Endothelial cell of umbilical vein (primary cell): ENCODE measurements at regions not wholly inside any gene's neighbourhood (a gene's known extent, or its start where the extent isn't known, plus 50 kb on each side); places are given as distances from the start of the nearest gene placed in this dataset.

Source experiments
- BruUV-seq: library from RNA; stranded (reverse); fragments of 400-500 nt; replicated peaks from 2 replicates; lab custom pipeline; 2021; lab: Mats Ljungman, UMichigan
- CTCF ChIA-PET: fragments of 300-600, 350-600 bp; sonication (Branson Sonifier 250); formaldehyde crosslinking; loops from one replicate; lab custom pipeline; 2021; ENCODE audit warnings: antibody characterized with exemption, inconsistent platforms; lab: Charles Lee
- POLR2A ChIA-PET: fragments of 300-600, 350-600 bp; sonication (Branson Sonifier 250); formaldehyde crosslinking; loops from one replicate; lab custom pipeline; 2021; ENCODE audit warnings: antibody characterized with exemption, inconsistent platforms; lab: Charles Lee
- DNase-seq: peaks from one replicate; pipeline ENCODE4 v3.0.0-alpha.2; 2011; ENCODE audit warnings: low read depth, low spot score
- FAIRE-seq: peaks from 2 replicates; lab custom pipeline; 2011; peaks lifted over from hg19 to GRCh38; lab: Jason Lieb, UNC
- H2AFZ ChIP-seq: 2 replicates; pipeline ENCODE4 v1.6.0; 2012; ENCODE audit warnings: low read depth, low read length, control low read depth, inconsistent platforms
- H3K27ac ChIP-seq: 2 replicates; pipeline ENCODE4 v1.5.1; 2011; ENCODE audit warnings: low read depth, mild to moderate bottlenecking, control low read depth, low read length, moderate library complexity; ENCODE audit not compliant: insufficient read depth
- H3K27me3 ChIP-seq, 2 experiments: 2 replicates each; pipeline versions ENCODE4 v1.6.0 to v1.6.1; 2011; ENCODE audit warnings: low read length in 2 of 2, mixed read lengths in 1 of 2; ENCODE audit not compliant: control insufficient read depth in 2 of 2, insufficient read depth in 2 of 2
- H3K36me3 ChIP-seq, 2 experiments: 2 replicates in 1 of 2; 3 replicates in 1 of 2; pipeline ENCODE4 v1.5.1; 2011; ENCODE audit warnings: low read length in 2 of 2, mild to moderate bottlenecking in 1 of 2, moderate library complexity in 1 of 2; ENCODE audit not compliant: control insufficient read depth in 2 of 2, insufficient read depth in 2 of 2; ENCODE audit errors: extremely low read depth in 1 of 2
- H3K4me1 ChIP-seq: 3 replicates; pipeline ENCODE4 v1.5.1; 2011; ENCODE audit warnings: mild to moderate bottlenecking, low read length; ENCODE audit not compliant: control insufficient read depth, insufficient read depth; ENCODE audit errors: extremely low read depth
- H3K4me2 ChIP-seq: 2 replicates; pipeline ENCODE4 v1.6.1; 2011; ENCODE audit warnings: low read length, control low read depth, mixed read lengths; ENCODE audit not compliant: insufficient read depth
- H3K4me3 ChIP-seq, 3 experiments: fragments of 200-600 bp in 1 of 3; sonication (generic), shearing (Covaris generic) in 1 of 3; replicated peaks in 1 of 3; 2 replicates each; pipeline ENCODE4 v1.5.1; 2011 to 2016; ENCODE audit warnings: control low read depth in 3 of 3, low read length in 3 of 3, mild to moderate bottlenecking in 2 of 3, inconsistent platforms in 1 of 3, low read depth in 1 of 3, moderate library complexity in 1 of 3; ENCODE audit not compliant: insufficient read depth in 1 of 3
- H3K79me2 ChIP-seq: 2 replicates; pipeline ENCODE4 v1.6.0; 2012; ENCODE audit warnings: low read length, inconsistent platforms; ENCODE audit not compliant: control insufficient read depth, insufficient read depth
- H3K9ac ChIP-seq: replicated peaks from 2 replicates; pipeline ENCODE3; 2011; ENCODE audit warnings: low read length, control low read depth; ENCODE audit not compliant: insufficient read depth; ENCODE audit errors: extremely low read depth
- H3K9me1 ChIP-seq: replicated peaks from 3 replicates; pipeline ENCODE4 v1.6.0; 2011; ENCODE audit warnings: mild to moderate bottlenecking, low read length; ENCODE audit not compliant: control insufficient read depth, insufficient read depth; ENCODE audit errors: extremely low read depth
- H3K9me3 ChIP-seq: replicated peaks from 2 replicates; pipeline ENCODE4 v1.5.1; 2012; ENCODE audit warnings: low read length, inconsistent platforms; ENCODE audit not compliant: control insufficient read depth, insufficient read depth
- H4K20me1 ChIP-seq: replicated peaks from 2 replicates; pipeline ENCODE3; 2011; ENCODE audit warnings: mild to moderate bottlenecking, low read length; ENCODE audit not compliant: control insufficient read depth, insufficient read depth; ENCODE audit errors: extremely low read depth
- CTCF ChIP-seq, 2 donors: IDR thresholded peaks; 1 replicate in 1 of 2; 2 replicates in 1 of 2; pipeline ENCODE4 v1.5.1; 2011; ENCODE audit warnings: low read length in 2 of 2, mild to moderate bottlenecking in 2 of 2, moderate library complexity in 2 of 2, control low read depth in 1 of 2, inconsistent platforms in 1 of 2, low read depth in 1 of 2; ENCODE audit not compliant: insufficient read depth in 1 of 2; ENCODE audit errors: extremely low read depth in 1 of 2
- EZH2 ChIP-seq: IDR thresholded peaks from 2 replicates; pipeline ENCODE4 v1.6.1; 2012; ENCODE audit warnings: borderline replicate concordance, low read depth, mild to moderate bottlenecking, moderate library complexity, low read length, inconsistent platforms; ENCODE audit not compliant: severe bottlenecking
- JUN ChIP-seq: IDR thresholded peaks from 2 replicates; pipeline ENCODE4 v1.6.1; 2011; ENCODE audit warnings: borderline replicate concordance, low read depth; ENCODE audit not compliant: insufficient read length, insufficient read depth
- MAX ChIP-seq: IDR thresholded peaks from 2 replicates; pipeline ENCODE4 v1.6.1; 2011; ENCODE audit not compliant: insufficient read depth, insufficient read length
- MYC ChIP-seq: IDR thresholded peaks from one replicate; pipeline ENCODE4 v1.6.1; 2011; ENCODE audit warnings: mild to moderate bottlenecking, low read depth, low read length
- POLR2A ChIP-seq: IDR thresholded peaks from 2 replicates; pipeline ENCODE4 v1.6.1; 2012; ENCODE audit warnings: low read depth, mild to moderate bottlenecking, control low read depth, low read length
- POLR2AphosphoS5 ChIP-seq: IDR thresholded peaks from 2 replicates; pipeline ENCODE4 v1.6.1; 2012; ENCODE audit warnings: low read depth, mild to moderate bottlenecking, control low read depth, low read length, moderate library complexity; ENCODE audit not compliant: insufficient read depth
- dilution Hi-C: fragments of 300-500 bp; cut with MboI; formaldehyde crosslinking; loops from one replicate; pipeline ENCODE4 v1.15.0; 2019; ENCODE audit warnings: low sequenced_read_pairs; ENCODE audit not compliant: extremely low pct_ligation_motif_present
- intact Hi-C: fragments of 100-400 bp; cut with micrococcal nuclease; formaldehyde crosslinking; loops from one replicate; pipeline ENCODE4 v1.10.0; 2022

GRCh38 chr6:91879386-91879995 lies 1292.6 kb upstream of the MAP3K7 start:
- no peak for TF ChIP-seq MAX
- no peak for TF ChIP-seq EZH2
- no peak for TF ChIP-seq MYC
- TF ChIP-seq JUN, result no peak
- TF ChIP-seq CTCF (IDR thresholded peaks at IDR 0.05; ENCODE audit: extremely low read depth in 1 of 2, insufficient read depth in 1 of 2, low read depth in 1 of 2, low read length in 2 of 2), result no peak
- TF ChIP-seq POLR2A, result no peak
- TF ChIP-seq POLR2AphosphoS5, result no peak
- Histone ChIP-seq H3K9me3 (no peaks in the 10 kb centered on the region), H3K9me1 (no peaks in the 10 kb centered on the region), H3K79me2 (no peaks in the 10 kb centered on the region), H3K27me3 (no peaks in the 10 kb centered on the region), H3K4me1 (no peaks in the 10 kb centered on the region), H2AFZ (no peak overlapping the region), H3K4me3 (no peak overlapping the region), H3K4me2 (no peak overlapping the region), H3K36me3 (no peaks in the 10 kb centered on the region), H3K27ac (no peak overlapping the region), H4K20me1 (no peaks in the 10 kb centered on the region), H3K9ac (no peak overlapping the region)
- POLR2A ChIA-PET, result no interaction called here
- DNase-seq, result no peak
- dilution Hi-C loops, result no loop called here
- FAIRE-seq, result no peak
- intact Hi-C loops, result no loop called here
- CTCF ChIA-PET, result no interaction called here
- BruUV-seq, result no TSS peak
